ENCODE measurements at regions not wholly inside any gene's neighbourhood (a gene's known extent, or its start where the extent isn't known, plus 50 kb on each side); places are given as distances from the start of the nearest gene placed in this dataset.

DNA sequence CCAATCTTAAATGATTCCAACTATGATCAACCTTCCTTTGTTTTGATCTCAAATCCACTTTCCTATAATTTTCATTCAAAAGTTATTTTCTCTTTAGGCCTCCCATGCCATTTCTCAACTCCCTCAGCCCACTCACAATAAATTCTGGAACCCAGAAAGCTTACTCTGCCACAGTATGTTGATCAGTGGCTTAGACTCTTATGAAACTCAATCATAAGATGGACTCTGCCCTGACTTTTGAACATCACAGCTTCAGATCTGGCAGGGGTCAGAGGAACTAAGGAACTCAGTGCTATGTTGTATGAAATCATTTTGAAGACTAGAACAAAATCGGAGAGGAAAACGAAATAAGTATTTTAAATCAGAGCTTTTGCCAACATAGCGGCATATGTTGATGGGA lies 59.8 kb upstream of the LGALSL start:
- in situ Hi-C loops (cut with HindIII; ENCODE audit: low sequenced_read_pairs), result no loop called here

DNA sequence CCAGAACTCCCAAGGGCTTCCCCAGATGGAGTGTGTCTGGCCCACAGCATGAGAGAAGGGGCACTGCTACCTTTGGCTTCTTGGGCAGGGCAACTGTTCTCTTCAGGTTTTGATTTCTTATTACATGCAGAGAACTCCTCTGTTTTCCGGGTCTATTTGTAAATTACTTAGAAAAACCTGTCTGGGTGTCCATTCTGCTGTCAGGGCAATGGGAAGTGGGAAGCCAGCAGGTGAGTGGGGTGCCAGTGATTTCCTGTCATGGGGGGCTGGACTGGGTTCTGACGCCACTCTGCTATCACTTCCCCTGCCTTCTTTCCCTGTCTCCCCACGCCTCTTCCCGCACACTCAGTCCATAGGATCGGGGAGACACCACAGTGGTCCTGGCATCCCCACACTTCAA lies 58.0 kb upstream of the LGALSL start:
- in situ Hi-C loops (cut with HindIII; ENCODE audit: low sequenced_read_pairs), result no loop called here

DNA sequence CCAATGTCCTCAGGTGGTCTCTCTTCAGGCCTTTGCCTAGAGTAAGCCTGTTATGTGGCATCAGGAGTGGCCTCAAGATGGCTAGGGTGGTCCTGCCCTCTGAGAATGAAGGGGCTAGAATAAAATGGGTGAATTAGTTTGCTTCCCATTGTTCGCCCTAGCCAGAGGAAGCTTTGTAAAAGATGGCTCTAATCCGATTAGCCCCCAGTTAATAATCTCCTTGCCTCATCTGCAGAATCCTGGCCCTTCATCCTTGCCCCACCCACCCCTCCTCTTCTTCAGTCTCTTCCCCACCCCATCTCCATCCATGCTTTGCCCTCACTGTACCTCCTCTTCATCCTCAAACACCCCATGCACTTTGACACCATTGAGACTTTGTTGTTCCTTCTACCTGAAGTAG lies 57.4 kb upstream of the LGALSL start:
- in situ Hi-C loops (cut with HindIII; ENCODE audit: low sequenced_read_pairs), result no loop called here

DNA sequence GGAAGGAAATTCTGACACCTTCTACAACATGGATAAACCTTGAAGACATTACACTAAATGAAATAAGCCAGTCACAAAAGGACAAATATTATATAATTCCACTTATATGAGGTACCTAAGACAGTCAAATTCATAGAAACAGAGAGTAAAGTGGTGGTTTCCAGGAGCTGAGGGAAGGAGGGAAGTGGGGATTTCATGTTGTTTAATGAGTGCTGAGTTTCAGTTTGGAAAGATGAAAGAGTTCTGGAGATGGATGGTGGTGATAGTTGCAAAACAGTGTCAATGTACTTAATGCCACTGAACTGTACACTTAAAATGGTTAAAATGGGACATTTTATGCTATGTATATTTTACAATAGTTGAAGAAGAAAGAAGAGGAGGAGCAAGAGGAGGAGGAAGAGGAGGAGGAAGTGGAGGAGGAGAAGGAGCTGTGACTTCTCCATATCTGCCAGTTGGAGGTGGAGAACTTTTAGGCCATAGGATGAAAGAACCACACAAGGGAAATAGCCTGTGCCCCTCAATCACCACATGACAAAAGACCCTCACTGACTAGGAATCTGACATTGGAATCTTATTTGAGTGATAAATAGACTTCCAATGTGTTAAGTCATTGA lies 55.3 kb upstream of the LGALSL start:
- in situ Hi-C loops (cut with HindIII; ENCODE audit: low sequenced_read_pairs), result no loop called here

DNA sequence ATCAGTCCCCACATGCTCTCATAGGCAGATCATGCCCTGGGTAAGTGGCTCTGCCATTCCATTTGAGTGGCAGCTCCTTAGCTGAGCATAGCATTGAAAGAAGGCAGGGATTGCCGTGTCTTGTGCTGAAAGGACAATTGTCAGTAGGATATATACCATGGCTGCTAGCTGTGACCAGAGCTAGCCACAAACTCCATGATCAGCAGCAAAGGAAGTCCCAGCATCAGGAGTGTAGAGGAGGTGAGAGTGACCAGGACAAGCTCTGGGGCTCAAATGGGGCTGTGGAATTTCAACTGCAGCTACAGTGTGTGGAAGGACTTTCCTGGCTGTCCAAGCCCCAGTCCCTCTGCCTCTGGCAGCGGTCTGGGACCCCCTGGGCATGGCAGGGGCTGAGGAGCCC lies 54.4 kb upstream of the LGALSL start:
- in situ Hi-C loops (cut with HindIII; ENCODE audit: low sequenced_read_pairs), result no loop called here

DNA sequence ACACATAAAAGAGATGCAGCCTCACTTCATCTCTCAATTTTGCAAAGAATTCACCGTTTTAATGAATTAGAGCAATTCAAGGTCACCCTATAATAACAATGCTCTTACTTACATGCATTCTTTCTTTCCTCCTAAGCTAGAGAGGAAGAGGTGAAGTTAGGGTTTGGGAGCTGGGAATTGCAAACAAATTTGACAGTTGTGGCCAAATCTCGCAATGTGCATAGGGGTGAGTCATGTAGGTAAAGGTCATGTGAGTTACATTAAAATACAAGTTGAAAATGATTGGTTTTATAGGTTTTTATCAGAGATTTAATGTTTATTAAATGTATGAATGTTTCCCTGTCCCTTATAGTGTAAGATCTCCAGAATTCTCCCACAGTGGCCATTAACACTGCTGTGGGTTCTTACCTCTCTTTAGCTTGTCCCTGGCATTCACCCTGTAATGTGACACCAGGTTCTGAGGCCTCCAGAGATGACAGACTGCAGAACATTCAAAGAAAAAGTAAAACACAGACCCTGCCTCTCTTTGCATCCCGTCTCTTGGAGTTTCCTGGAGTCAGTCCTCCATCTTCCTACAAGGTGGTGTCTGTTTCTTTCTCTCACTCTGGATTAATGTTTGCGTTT lies 53.7 kb upstream of the LGALSL start:
- in situ Hi-C loops (cut with HindIII; ENCODE audit: low sequenced_read_pairs), result no loop called here

DNA sequence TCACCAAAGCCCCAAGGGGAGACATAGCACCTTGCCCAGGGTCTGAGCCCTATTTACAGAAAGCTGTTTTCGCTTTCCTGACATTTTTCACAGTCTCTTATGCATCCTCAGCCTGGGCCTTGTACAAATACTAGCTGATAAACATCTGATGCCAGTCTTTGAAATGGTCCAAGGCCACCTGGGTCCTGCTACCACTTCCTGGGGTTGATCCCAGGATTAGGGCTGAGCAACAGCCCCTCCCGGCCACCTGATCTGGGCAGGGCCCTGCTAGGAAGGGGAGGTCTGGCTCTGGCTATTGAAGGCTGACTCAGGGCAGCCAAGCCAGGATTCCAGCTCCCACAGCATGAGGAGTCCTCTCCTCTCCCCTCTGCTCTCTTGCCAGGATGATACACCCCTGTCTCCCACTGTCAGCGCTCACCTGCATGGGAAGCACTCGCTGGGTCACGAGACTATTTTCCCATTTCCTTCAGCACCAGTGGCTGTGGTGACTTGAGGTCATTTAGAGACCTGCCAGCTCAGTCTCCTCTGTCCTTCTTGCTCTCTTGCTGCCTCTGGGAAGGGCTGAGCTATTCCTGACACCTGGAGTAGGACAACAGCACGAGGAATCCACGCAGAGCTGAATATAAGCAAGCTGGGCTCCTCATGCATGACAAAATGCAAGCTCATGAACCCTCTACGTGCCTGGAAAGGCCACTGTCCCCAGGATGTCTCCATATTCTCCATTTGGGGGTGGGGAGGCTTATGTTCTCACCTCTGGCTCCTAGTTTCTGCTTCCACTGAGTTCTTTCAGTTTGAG lies 53.0 kb upstream of the LGALSL start:
- in situ Hi-C loops (cut with HindIII; ENCODE audit: low sequenced_read_pairs), result no loop called here

DNA sequence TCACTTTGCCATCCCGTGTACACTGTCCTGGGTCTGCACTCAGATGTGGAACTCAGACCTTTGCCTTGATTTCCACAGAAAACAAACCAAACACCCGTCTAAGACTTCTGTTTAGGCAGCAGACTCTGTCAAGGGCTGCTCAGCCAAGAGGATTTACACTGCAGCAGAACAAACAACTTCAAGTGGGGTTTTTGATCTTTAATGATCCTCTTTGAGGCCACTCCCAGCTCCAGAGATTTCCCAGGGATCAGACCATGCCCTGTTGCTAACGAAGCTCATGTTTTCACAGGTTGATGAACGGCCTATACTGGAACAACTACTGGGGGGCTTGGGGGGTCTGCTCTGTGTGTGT lies 52.5 kb upstream of the LGALSL start:
- in situ Hi-C loops (cut with HindIII; ENCODE audit: low sequenced_read_pairs), result no loop called here

DNA sequence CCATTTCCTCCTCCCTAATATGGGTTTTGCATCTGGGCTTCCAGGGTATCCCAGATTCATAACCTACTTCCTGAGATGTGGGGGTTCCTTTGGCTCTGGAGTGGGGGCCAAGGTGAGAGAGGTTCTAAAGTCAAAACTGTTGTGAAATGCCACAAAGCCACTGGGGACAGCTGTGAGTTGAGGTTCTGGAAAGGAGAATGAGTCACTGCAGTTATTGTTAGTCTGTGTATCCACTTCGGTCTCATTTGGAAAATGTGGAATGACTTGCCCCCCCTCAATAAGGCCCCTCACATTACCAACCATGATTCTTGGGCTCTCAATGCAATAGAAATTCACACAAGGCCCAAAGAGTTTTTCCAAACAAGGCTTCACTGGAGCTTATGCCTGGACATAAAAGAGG lies 51.1 kb upstream of the LGALSL start:
- in situ Hi-C loops (cut with HindIII; ENCODE audit: low sequenced_read_pairs), result no loop called here

DNA sequence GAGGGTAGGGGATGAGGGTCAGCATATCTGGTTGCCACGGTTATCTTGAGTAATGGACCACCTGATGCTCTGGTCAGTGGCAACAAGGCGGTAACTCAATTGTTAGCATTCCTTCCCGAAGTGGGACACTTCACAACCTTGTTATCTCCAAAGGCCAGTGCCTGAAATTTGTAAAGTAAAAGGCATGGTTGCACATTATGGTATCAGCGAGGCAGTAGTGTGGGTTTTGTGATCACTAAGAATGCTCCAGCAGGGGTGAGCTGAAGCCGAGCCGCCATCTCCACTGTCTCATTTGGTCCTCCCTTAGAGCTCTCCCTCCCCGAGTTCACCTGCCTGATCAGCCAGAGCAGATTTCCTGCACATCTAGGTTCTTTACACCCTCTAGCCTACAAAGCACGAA lies 50.5 kb upstream of the LGALSL start:
- in situ Hi-C loops (cut with HindIII; ENCODE audit: low sequenced_read_pairs), result no loop called here

DNA sequence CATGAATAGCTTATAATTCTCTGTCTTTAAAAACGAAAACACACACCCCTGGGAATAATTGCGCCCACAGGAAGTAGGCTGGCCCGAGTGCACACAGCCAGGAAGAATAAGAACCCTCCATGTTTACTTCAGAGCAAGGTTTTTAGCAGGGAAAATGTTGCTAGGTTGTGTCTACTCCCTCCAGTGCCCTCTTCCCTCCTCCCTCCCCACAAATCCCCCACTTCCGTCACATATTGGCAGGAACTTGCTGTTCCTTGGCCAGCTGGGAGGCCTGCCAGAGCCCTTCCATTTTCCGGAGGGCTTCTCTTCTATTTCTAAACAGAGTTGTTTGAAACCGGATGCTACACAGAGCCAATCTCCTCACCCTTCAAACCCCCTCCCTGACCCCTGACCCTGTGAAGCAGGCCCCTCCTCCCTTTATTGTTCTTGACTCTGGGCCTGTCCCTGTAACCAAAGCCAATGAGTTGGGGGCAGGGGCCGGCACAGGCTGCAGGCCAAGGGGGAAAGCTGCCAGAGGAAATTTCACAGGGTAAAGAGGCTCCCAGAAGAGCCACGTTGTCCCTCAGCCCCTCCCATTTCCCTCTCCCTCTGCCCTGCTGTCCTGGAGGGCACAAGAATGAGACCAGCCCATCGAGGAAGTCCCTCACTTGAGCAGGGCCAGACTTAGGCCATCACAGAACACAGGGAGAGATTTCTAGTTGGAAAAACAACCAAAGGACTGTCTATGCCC lies 49.8 kb upstream of the LGALSL start:
- in situ Hi-C loops (cut with HindIII; ENCODE audit: low sequenced_read_pairs), result no loop called here

Data from DLD1 (cell line).